Ovary (tissue), 7 donors: ENCODE measurements at regions not wholly inside any gene's neighbourhood (a gene's known extent, or its start where the extent isn't known, plus 50 kb on each side); places are given as distances from the start of the nearest gene placed in this dataset.

Experiments
- DNase-seq, 5 donors: peaks; one replicate each; pipeline ENCODE4 v3.0.0-alpha.2; 2019 to 2020
- H3K27ac ChIP-seq, 2 donors: fragments of 200-600 bp; one replicate each; pipeline versions ENCODE4 v1.5.1 to v1.8.0; 2019 to 2022
- H3K27me3 ChIP-seq: fragments of 200-600 bp; one replicate; pipeline ENCODE4 v1.8.0; 2022
- H3K36me3 ChIP-seq: fragments of 200-600 bp; sonication (generic); one replicate; pipeline ENCODE4 v1.5.1; 2019
- H3K4me1 ChIP-seq: one replicate; pipeline ENCODE4 v1.8.1; 2013; ENCODE audit warnings: mild to moderate bottlenecking, moderate library complexity; ENCODE audit not compliant: insufficient read depth
- H3K4me3 ChIP-seq: fragments of 200-600 bp; sonication (generic); one replicate; pipeline ENCODE4 v1.5.1; 2017
- H3K9me3 ChIP-seq, 2 donors: fragments of 200-600 bp in 1 of 2; sonication (generic) in 1 of 2; one replicate each; pipeline versions ENCODE4 v1.5.1 to v1.8.1; 2013 to 2019; ENCODE audit warnings: mild to moderate bottlenecking in 1 of 2, moderate library complexity in 1 of 2
- CTCF ChIP-seq, 3 donors: fragments of 450-650 bp in 2 of 3; fragments of 200-600 bp in 1 of 3; IDR thresholded peaks; one replicate each; pipeline versions ENCODE4 v1.5.1 to v1.8.0; 2016 to 2022; ENCODE audit warnings: antibody characterized with exemption in 3 of 3, mild to moderate bottlenecking in 1 of 3
- EP300 ChIP-seq: sonication (generic); formaldehyde crosslinking; IDR thresholded peaks from one replicate; pipeline ENCODE4 v1.6.1; 2017; ENCODE audit warnings: antibody characterized with exemption
- POLR2A ChIP-seq: fragments of 450-650 bp; IDR thresholded peaks from one replicate; pipeline ENCODE4 v1.6.1; 2017; ENCODE audit warnings: antibody characterized with exemption, mild to moderate bottlenecking, moderate library complexity
- WGBS, 3 donors: extraction: QIAGEN DNeasy Blood & Tissue Kit in 1 of 3; methylation state at CpG; one replicate each; pipeline versions ENCODE4 v1.1.5 to v1.1.7; 2013 to 2017; 5-methylcytosine and 5-hydroxymethylcytosine counted together
- intact Hi-C, 4 donors: fragments of 100-400 bp; cut with DNase I; formaldehyde crosslinking; loops; one replicate each; pipeline versions ENCODE4 v1.11.0 to v1.15.1; 2022 to 2023
- donor health status: DM: no; HTN: no; CAD: no; lungs with moderate emphysema.
- donor health status: DM: no; HTN: no; CAD: no.
- donor health status: Bipolar disorder and iron deficiency.
- donor health status: DM: no; HTN: no; CAD: no.
- donor health status: DM: yes; HTN: yes; CAD: no.

- intact Hi-C loops, result no loop called here
- 82 to 91% (median 90%) methylated on average over 7 of the region's 7 CpGs for WGBS, 3 donors
Observed at GRCh38 chr6:134840086-134840867, 109.6 kb downstream of the ALDH8A1 start.

GRCh38 chr6:134835993-134836392 is 113.9 kb downstream of the ALDH8A1 start:
- intact Hi-C loops, result no loop called here
- Histone ChIP-seq H3K27ac (peak overlapping the region in 1 of 2 donors; percentile 43), H3K27me3 (no peaks in the 10 kb centered on the region), H3K36me3 (no peaks in the 10 kb centered on the region), H3K4me1 (peaks cover 8% of the 10 kb centered on the region), H3K4me3 (no peak overlapping the region), H3K9me3 (no peaks in the 10 kb centered on the region)
- TF ChIP-seq CTCF (IDR thresholded peaks at IDR 0.05) (no peak), POLR2A (no peak), EP300 (no peak)
- WGBS, 3 donors, result 5 to 13% (median 7%) methylated on average over 2 of the region's 2 CpGs
- DNase-seq, result no peak

More at GRCh38 chr6:134840086-134840867, 109.6 kb downstream of the ALDH8A1 start:
- H3K4me1 ChIP-seq, result peaks cover 4% of the 10 kb centered on the region
- no peaks in the 10 kb centered on the region for H3K9me3 ChIP-seq
- H3K27me3 ChIP-seq, result no peaks in the 10 kb centered on the region
- H3K27ac ChIP-seq, result no peak overlapping the region
- H3K36me3 ChIP-seq, result no peaks in the 10 kb centered on the region
- no peak overlapping the region for H3K4me3 ChIP-seq
- DNase-seq, result no peak
- TF ChIP-seq POLR2A (no peak), EP300 (no peak), CTCF (IDR thresholded peaks at IDR 0.05) (no peak)

GRCh38 chr6:134830940-134831339 is 119.0 kb downstream of the ALDH8A1 start:
- 95 to 97% (median 95%) methylated on average over 2 of the region's 2 CpGs for WGBS, 3 donors
- no peak for DNase-seq
- intact Hi-C loops, result no loop called here
- Histone ChIP-seq H3K4me1 (peaks cover 8% of the 10 kb centered on the region), H3K36me3 (no peaks in the 10 kb centered on the region), H3K9me3 (no peaks in the 10 kb centered on the region), H3K27ac (no peak overlapping the region), H3K4me3 (no peak overlapping the region), H3K27me3 (no peaks in the 10 kb centered on the region)
- no peak for TF ChIP-seq EP300
- TF ChIP-seq CTCF (IDR thresholded peaks at IDR 0.05), result no peak
- no peak for TF ChIP-seq POLR2A

- DNase-seq, result no peak
- H3K4me1 ChIP-seq, result peaks cover 7% of the 10 kb centered on the region
- H3K27ac ChIP-seq, result no peak overlapping the region
- H3K4me3 ChIP-seq, result no peak overlapping the region
- 55 to 69% (median 66%) methylated on average over 4 of the region's 4 CpGs for WGBS, 3 donors
- H3K9me3 ChIP-seq, result no peaks in the 10 kb centered on the region
- intact Hi-C loops, result no loop called here
- no peaks in the 10 kb centered on the region for H3K27me3 ChIP-seq
- TF ChIP-seq EP300 (no peak), POLR2A (no peak), CTCF (IDR thresholded peaks at IDR 0.05) (no peak)
- no peaks in the 10 kb centered on the region for H3K36me3 ChIP-seq
Observed at GRCh38 chr6:134830194-134830593, 119.7 kb downstream of the ALDH8A1 start.
